Brain microvascular endothelial cell (primary cell): ENCODE measurements at regions not wholly inside any gene's neighbourhood (a gene's known extent, or its start where the extent isn't known, plus 50 kb on each side); places are given as distances from the start of the nearest gene placed in this dataset.

ENCODE experiments used
- DNase-seq: peaks from one replicate; pipeline ENCODE4 v3.0.0-alpha.2; 2020
- H3K27ac ChIP-seq: fragments of 250-450 bp; sonication (Bioruptor Pico); 2 replicates; pipeline ENCODE4 v1.5.1; 2020; ENCODE audit warnings: mild to moderate bottlenecking, moderate library complexity
- H3K27me3 ChIP-seq: fragments of 250-450 bp; sonication (Bioruptor Pico); replicated peaks from 2 replicates; pipeline ENCODE4 v1.5.1; 2020; ENCODE audit warnings: mild to moderate bottlenecking
- H3K36me3 ChIP-seq: fragments of 250-450 bp; sonication (Bioruptor Pico); replicated peaks from 2 replicates; pipeline ENCODE4 v1.5.1; 2020; ENCODE audit warnings: mild to moderate bottlenecking
- H3K4me3 ChIP-seq: 2 replicates; pipeline ENCODE4 v1.5.1; 2011; ENCODE audit warnings: low read depth, mild to moderate bottlenecking, control low read depth, low read length, moderate library complexity
- CTCF ChIP-seq: IDR thresholded peaks from 2 replicates; pipeline ENCODE4 v1.5.1; 2011; ENCODE audit warnings: low read depth, mild to moderate bottlenecking, moderate library complexity, low read length, control low read depth, inconsistent platforms; ENCODE audit errors: missing control alignments
- in situ Hi-C: cut with HindIII; loops from 2 replicates; pipeline ENCODE4 v1.10.0; 2017; ENCODE audit warnings: low sequenced_read_pairs, low pct_ligation_motif_present

- no peaks in the 10 kb centered on the region for H3K36me3 ChIP-seq
- no peak for DNase-seq
- no peaks in the 10 kb centered on the region for H3K27me3 ChIP-seq
- no peak for TF ChIP-seq CTCF
- in situ Hi-C loops, result no loop called here
- no peak overlapping the region for H3K4me3 ChIP-seq
- no peak overlapping the region for H3K27ac ChIP-seq
Measured at GRCh38 chr6:140397106-140397505, 1022.7 kb upstream of the CITED2 start.

- DNase-seq, result no peak
- in situ Hi-C loops, result no loop called here
- TF ChIP-seq CTCF, result no peak
- Histone ChIP-seq H3K36me3 (no peaks in the 10 kb centered on the region), H3K27ac (no peak overlapping the region), H3K4me3 (no peak overlapping the region), H3K27me3 (no peaks in the 10 kb centered on the region)
Measured at GRCh38 chr6:140393665-140394540, 1019.5 kb upstream of the CITED2 start.

GRCh38 chr6:140388815-140389214 is 1014.4 kb upstream of the CITED2 start:
- H3K4me3 ChIP-seq, result no peak overlapping the region
- H3K27me3 ChIP-seq, result no peaks in the 10 kb centered on the region
- no peak for TF ChIP-seq CTCF
- H3K36me3 ChIP-seq, result no peaks in the 10 kb centered on the region
- no peak for DNase-seq
- H3K27ac ChIP-seq, result no peak overlapping the region
- in situ Hi-C loops, result no loop called here

GRCh38 chr6:140388192-140388802 is 1013.8 kb upstream of the CITED2 start:
- in situ Hi-C loops, result no loop called here
- no peak overlapping the region for H3K4me3 ChIP-seq
- no peaks in the 10 kb centered on the region for H3K36me3 ChIP-seq
- DNase-seq, result no peak
- H3K27ac ChIP-seq, result no peak overlapping the region
- no peaks in the 10 kb centered on the region for H3K27me3 ChIP-seq
- TF ChIP-seq CTCF, result no peak

- H3K36me3 ChIP-seq, result no peaks in the 10 kb centered on the region
- H3K4me3 ChIP-seq, result no peak overlapping the region
- no peak for TF ChIP-seq CTCF
- no peak overlapping the region for H3K27ac ChIP-seq
- in situ Hi-C loops, result no loop called here
- DNase-seq, result peak; percentile 11
- H3K27me3 ChIP-seq, result no peaks in the 10 kb centered on the region
Measured at GRCh38 chr6:140385679-140386078, 1011.2 kb upstream of the CITED2 start.

GRCh38 chr6:140382355-140382754 is 1007.9 kb upstream of the CITED2 start:
- Histone ChIP-seq H3K4me3 (no peak overlapping the region), H3K36me3 (no peaks in the 10 kb centered on the region), H3K27me3 (no peaks in the 10 kb centered on the region), H3K27ac (no peak overlapping the region)
- no peak for DNase-seq
- TF ChIP-seq CTCF, result no peak
- in situ Hi-C loops, result no loop called here
